HG03196 (cell line): ENCODE measurements at regions not wholly inside any gene's neighbourhood (a gene's known extent, or its start where the extent isn't known, plus 50 kb on each side); places are given as distances from the start of the nearest gene placed in this dataset.

Experiments used
- ATAC-seq: cut with Tn5 transposase; IDR thresholded peaks from one replicate; pipeline ENCODE4 v1.9.1; 2021; ENCODE audit not compliant: unreplicated experiment

GRCh38 chr9:97747201-97747965 lies 50.2 kb upstream of the XPA start:
- no peak for ATAC-seq

GRCh38 chr9:97748525-97748924 lies 51.4 kb upstream of the XPA start:
- no peak for ATAC-seq

GRCh38 chr9:97749928-97750327 lies 52.8 kb upstream of the XPA start:
- no peak for ATAC-seq

GRCh38 chr9:97751531-97751930 lies 54.4 kb upstream of the XPA start:
- ATAC-seq, result no peak

GRCh38 chr9:97752274-97752673 lies 55.1 kb upstream of the XPA start:
- no peak for ATAC-seq

- ATAC-seq, result no peak
Measured at GRCh38 chr9:97753364-97753763, 56.2 kb upstream of the XPA start.

GRCh38 chr9:97753975-97754374 lies 56.8 kb upstream of the XPA start:
- ATAC-seq, result no peak

- ATAC-seq, result no peak
Measured at GRCh38 chr9:97755618-97756267, 58.6 kb upstream of the XPA start.

GRCh38 chr9:97756991-97757390 lies 59.9 kb upstream of the XPA start:
- ATAC-seq, result no peak

- ATAC-seq, result no peak
Measured at GRCh38 chr9:97758334-97758916, 61.3 kb upstream of the XPA start.

GRCh38 chr9:97759581-97760288 lies 62.6 kb upstream of the XPA start:
- no peak for ATAC-seq

GRCh38 chr9:97761056-97761598 lies 64.0 kb upstream of the XPA start:
- ATAC-seq, result no peak

GRCh38 chr9:97761879-97762278 lies 64.7 kb upstream of the XPA start:
- ATAC-seq, result no peak

- ATAC-seq, result no peak
Measured at GRCh38 chr9:97763874-97764273, 66.7 kb upstream of the XPA start.

- ATAC-seq, result no peak
Measured at GRCh38 chr9:97766092-97766491, 69.0 kb upstream of the XPA start.

- ATAC-seq, result no peak
Measured at GRCh38 chr9:97766610-97767009, 69.5 kb upstream of the XPA start.

- no peak for ATAC-seq
Measured at GRCh38 chr9:97767891-97768290, 70.8 kb upstream of the XPA start.

- ATAC-seq, result no peak
Measured at GRCh38 chr9:97768746-97769145, 71.6 kb upstream of the XPA start.

GRCh38 chr9:97769208-97769607 lies 72.1 kb upstream of the XPA start:
- no peak for ATAC-seq

GRCh38 chr9:97770808-97771372 lies 73.8 kb upstream of the XPA start:
- no peak for ATAC-seq

- no peak for ATAC-seq
Measured at GRCh38 chr9:97771641-97772040, 74.5 kb upstream of the XPA start.
